ENCODE measurements at regions not wholly inside any gene's neighbourhood (a gene's known extent, or its start where the extent isn't known, plus 50 kb on each side); places are given as distances from the start of the nearest gene placed in this dataset.

- Histone ChIP-seq H2AFZ (ENCODE audit: low read depth, low read length) (no peak overlapping the region), H3F3A (ENCODE audit: insufficient read depth, low read length, poor library complexity, severe bottlenecking) (no peaks in the 10 kb centered on the region), H3K27me3 (ENCODE audit: insufficient read depth, low read depth, low read length) (no peaks in the 10 kb centered on the region), H4K20me1 (ENCODE audit: insufficient read depth) (no peaks in the 10 kb centered on the region), H3K9ac (ENCODE audit: low read length) (no peak overlapping the region), H3K4me3 (ENCODE audit: low read length) (no peak overlapping the region), H3K4me2 (ENCODE audit: low read length) (no peak overlapping the region), H3K36me3 (ENCODE audit: insufficient read depth, low read length) (no peaks in the 10 kb centered on the region), H3K79me2 (replicated peaks; ENCODE audit: insufficient read depth, low read length) (no peaks in the 10 kb centered on the region), H3K9me3 (ENCODE audit: low read length) (no peaks in the 10 kb centered on the region), H3K27ac (ENCODE audit: low read length) (no peak overlapping the region), H3K9me2 (ENCODE audit: insufficient read depth, low read length) (no peaks in the 10 kb centered on the region)
- TF ChIP-seq, protein P1, sequence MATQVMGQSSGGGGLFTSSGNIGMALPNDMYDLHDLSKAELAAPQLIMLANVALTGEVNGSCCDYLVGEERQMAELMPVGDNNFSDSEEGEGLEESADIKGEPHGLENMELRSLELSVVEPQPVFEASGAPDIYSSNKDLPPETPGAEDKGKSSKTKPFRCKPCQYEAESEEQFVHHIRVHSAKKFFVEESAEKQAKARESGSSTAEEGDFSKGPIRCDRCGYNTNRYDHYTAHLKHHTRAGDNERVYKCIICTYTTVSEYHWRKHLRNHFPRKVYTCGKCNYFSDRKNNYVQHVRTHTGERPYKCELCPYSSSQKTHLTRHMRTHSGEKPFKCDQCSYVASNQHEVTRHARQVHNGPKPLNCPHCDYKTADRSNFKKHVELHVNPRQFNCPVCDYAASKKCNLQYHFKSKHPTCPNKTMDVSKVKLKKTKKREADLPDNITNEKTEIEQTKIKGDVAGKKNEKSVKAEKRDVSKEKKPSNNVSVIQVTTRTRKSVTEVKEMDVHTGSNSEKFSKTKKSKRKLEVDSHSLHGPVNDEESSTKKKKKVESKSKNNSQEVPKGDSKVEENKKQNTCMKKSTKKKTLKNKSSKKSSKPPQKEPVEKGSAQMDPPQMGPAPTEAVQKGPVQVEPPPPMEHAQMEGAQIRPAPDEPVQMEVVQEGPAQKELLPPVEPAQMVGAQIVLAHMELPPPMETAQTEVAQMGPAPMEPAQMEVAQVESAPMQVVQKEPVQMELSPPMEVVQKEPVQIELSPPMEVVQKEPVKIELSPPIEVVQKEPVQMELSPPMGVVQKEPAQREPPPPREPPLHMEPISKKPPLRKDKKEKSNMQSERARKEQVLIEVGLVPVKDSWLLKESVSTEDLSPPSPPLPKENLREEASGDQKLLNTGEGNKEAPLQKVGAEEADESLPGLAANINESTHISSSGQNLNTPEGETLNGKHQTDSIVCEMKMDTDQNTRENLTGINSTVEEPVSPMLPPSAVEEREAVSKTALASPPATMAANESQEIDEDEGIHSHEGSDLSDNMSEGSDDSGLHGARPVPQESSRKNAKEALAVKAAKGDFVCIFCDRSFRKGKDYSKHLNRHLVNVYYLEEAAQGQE (IDR thresholded peaks at IDR 0.05; ENCODE audit: borderline replicate concordance) = no peak
- TF ChIP-seq, protein P2, sequence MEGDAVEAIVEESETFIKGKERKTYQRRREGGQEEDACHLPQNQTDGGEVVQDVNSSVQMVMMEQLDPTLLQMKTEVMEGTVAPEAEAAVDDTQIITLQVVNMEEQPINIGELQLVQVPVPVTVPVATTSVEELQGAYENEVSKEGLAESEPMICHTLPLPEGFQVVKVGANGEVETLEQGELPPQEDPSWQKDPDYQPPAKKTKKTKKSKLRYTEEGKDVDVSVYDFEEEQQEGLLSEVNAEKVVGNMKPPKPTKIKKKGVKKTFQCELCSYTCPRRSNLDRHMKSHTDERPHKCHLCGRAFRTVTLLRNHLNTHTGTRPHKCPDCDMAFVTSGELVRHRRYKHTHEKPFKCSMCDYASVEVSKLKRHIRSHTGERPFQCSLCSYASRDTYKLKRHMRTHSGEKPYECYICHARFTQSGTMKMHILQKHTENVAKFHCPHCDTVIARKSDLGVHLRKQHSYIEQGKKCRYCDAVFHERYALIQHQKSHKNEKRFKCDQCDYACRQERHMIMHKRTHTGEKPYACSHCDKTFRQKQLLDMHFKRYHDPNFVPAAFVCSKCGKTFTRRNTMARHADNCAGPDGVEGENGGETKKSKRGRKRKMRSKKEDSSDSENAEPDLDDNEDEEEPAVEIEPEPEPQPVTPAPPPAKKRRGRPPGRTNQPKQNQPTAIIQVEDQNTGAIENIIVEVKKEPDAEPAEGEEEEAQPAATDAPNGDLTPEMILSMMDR (IDR thresholded peaks at IDR 0.05; ENCODE audit: poor library complexity, severe bottlenecking) = no peak
- TF ChIP-seq EP300 (conservative IDR thresholded peaks at IDR 0.05; ENCODE audit: poor library complexity, severe bottlenecking) = no peak
- no peak for TF ChIP-seq RAD21 (conservative IDR thresholded peaks at IDR 0.05)
- TF ChIP-seq SMC3 (conservative IDR thresholded peaks at IDR 0.05; ENCODE audit: poor library complexity) = no peak
- no peak for TF ChIP-seq EZH2 (IDR thresholded peaks at IDR 0.05; ENCODE audit: borderline replicate concordance, insufficient read depth, low read length, poor library complexity, severe bottlenecking)
- no peak for TF ChIP-seq POLR2AphosphoS5 (IDR thresholded peaks at IDR 0.05)
- no peak for TF ChIP-seq TAF1 (IDR thresholded peaks at IDR 0.05; ENCODE audit: low read depth)
- TF ChIP-seq MXI1 (conservative IDR thresholded peaks at IDR 0.05; ENCODE audit: poor library complexity, severe bottlenecking) = no peak
Measured at GRCh38 chr14:37844614-37845013, 249.2 kb downstream of the TTC6 start.

- no peaks in the 10 kb centered on the region for H3K36me3 ChIP-seq (ENCODE audit: insufficient read depth, low read length)
- no peaks in the 10 kb centered on the region for H3K79me2 ChIP-seq (replicated peaks; ENCODE audit: insufficient read depth, low read length)
- H4K20me1 ChIP-seq (ENCODE audit: insufficient read depth) = no peaks in the 10 kb centered on the region
- H3K9me2 ChIP-seq (ENCODE audit: insufficient read depth, low read length) = no peaks in the 10 kb centered on the region
- H3K27ac ChIP-seq (ENCODE audit: low read length) = no peak overlapping the region
- H3K9ac ChIP-seq (ENCODE audit: low read length) = no peak overlapping the region
- no peak overlapping the region for H3K4me2 ChIP-seq (ENCODE audit: low read length)
- no peak overlapping the region for H3K4me3 ChIP-seq (ENCODE audit: low read length)
- no peaks in the 10 kb centered on the region for H3K9me3 ChIP-seq (ENCODE audit: low read length)
- TF ChIP-seq EZH2 (IDR thresholded peaks at IDR 0.05; ENCODE audit: borderline replicate concordance, insufficient read depth, low read length, poor library complexity, severe bottlenecking) (no peak), EP300 (conservative IDR thresholded peaks at IDR 0.05; ENCODE audit: poor library complexity, severe bottlenecking) (no peak), MXI1 (conservative IDR thresholded peaks at IDR 0.05; ENCODE audit: poor library complexity, severe bottlenecking) (no peak), RAD21 (conservative IDR thresholded peaks at IDR 0.05) (no peak), POLR2AphosphoS5 (IDR thresholded peaks at IDR 0.05) (no peak), TAF1 (IDR thresholded peaks at IDR 0.05; ENCODE audit: low read depth) (no peak), SMC3 (conservative IDR thresholded peaks at IDR 0.05; ENCODE audit: poor library complexity) (no peak)
- TF ChIP-seq, protein P1 (IDR thresholded peaks at IDR 0.05; ENCODE audit: borderline replicate concordance) = no peak
- TF ChIP-seq, protein P2 (IDR thresholded peaks at IDR 0.05; ENCODE audit: poor library complexity, severe bottlenecking) = no peak
- H3K27me3 ChIP-seq (ENCODE audit: insufficient read depth, low read depth, low read length) = no peaks in the 10 kb centered on the region
- H2AFZ ChIP-seq (ENCODE audit: low read depth, low read length) = no peak overlapping the region
- H3F3A ChIP-seq (ENCODE audit: insufficient read depth, low read length, poor library complexity, severe bottlenecking) = no peaks in the 10 kb centered on the region
Measured at GRCh38 chr14:37848985-37849621, 253.7 kb downstream of the TTC6 start.

Data from neural cell (in vitro differentiated cells).